Urothelium cell line (cell line): ENCODE measurements at regions not wholly inside any gene's neighbourhood (a gene's known extent, or its start where the extent isn't known, plus 50 kb on each side); places are given as distances from the start of the nearest gene placed in this dataset.
"Not testable (repeated sequence)": the region's sequence is repeated elsewhere in the genome, so short reads cannot be mapped to it uniquely, and the experiment has no call there.

Source experiments
- DNase-seq: peaks from one replicate; pipeline ENCODE4 v3.0.0; 2011; ENCODE audit warnings: low spot score, mixed read lengths
- FAIRE-seq: peaks from 2 replicates; lab custom pipeline; 2011; peaks lifted over from hg19 to GRCh38; lab: Jason Lieb, UNC

GRCh38 chr1:143786381-143786780 lies 185.4 kb downstream of the FAM72C start:
- FAIRE-seq, DNase-seq: not testable (repeated sequence)

GRCh38 chr1:143785883-143786282 lies 185.9 kb downstream of the FAM72C start:
- DNase-seq, FAIRE-seq: not testable (repeated sequence)

GRCh38 chr1:143784239-143784882 lies 187.4 kb downstream of the FAM72C start:
- FAIRE-seq, DNase-seq: not testable (repeated sequence)

- not testable (repeated sequence) for DNase-seq, FAIRE-seq
These were observed 193.6 kb downstream of the FAM72C start for GRCh38 chr1:143778178-143778577.

- not testable (repeated sequence) for DNase-seq, FAIRE-seq
These were observed 207.0 kb downstream of the FAM72C start for GRCh38 chr1:143764831-143765230.

GRCh38 chr1:143760366-143760765 lies 211.4 kb downstream of the FAM72C start:
- not testable (repeated sequence) for DNase-seq, FAIRE-seq

- DNase-seq, FAIRE-seq: not testable (repeated sequence)
These were observed 215.8 kb downstream of the FAM72C start for GRCh38 chr1:143755961-143756360.

- no peak for DNase-seq
- FAIRE-seq, result peak; percentile 30
These were observed 222.9 kb downstream of the FAM72C start for GRCh38 chr1:143748906-143749305.

- no peak for FAIRE-seq
These were observed 235.2 kb downstream of the FAM72C start for GRCh38 chr1:143736562-143736961.

GRCh38 chr1:143735764-143736461 lies 235.9 kb downstream of the FAM72C start:
- DNase-seq, result peak; percentile 53
- FAIRE-seq, result no peak

More at GRCh38 chr1:143736562-143736961, 235.2 kb downstream of the FAM72C start:
- no peak for DNase-seq

GRCh38 chr1:143734261-143734660 lies 237.5 kb downstream of the FAM72C start:
- not testable (repeated sequence) for FAIRE-seq, DNase-seq

GRCh38 chr1:143730890-143731289 lies 240.9 kb downstream of the FAM72C start:
- DNase-seq, FAIRE-seq: not testable (repeated sequence)

- peak; percentile 76 for FAIRE-seq
- DNase-seq, result not testable (repeated sequence)
These were observed 242.2 kb downstream of the FAM72C start for GRCh38 chr1:143729449-143730111.

- FAIRE-seq, DNase-seq: not testable (repeated sequence)
These were observed 242.9 kb downstream of the FAM72C start for GRCh38 chr1:143728802-143729448.

- FAIRE-seq, result no peak
These were observed 244.5 kb downstream of the FAM72C start for GRCh38 chr1:143727263-143727662.

GRCh38 chr1:143721024-143721373 lies 250.8 kb downstream of the FAM72C start:
- DNase-seq, result no peak
- FAIRE-seq, result no peak

More at GRCh38 chr1:143727263-143727662, 244.5 kb downstream of the FAM72C start:
- no peak for DNase-seq

GRCh38 chr1:143720087-143721023 lies 251.4 kb downstream of the FAM72C start:
- FAIRE-seq, result peak; percentile 91
- DNase-seq, result peak; percentile 75

- DNase-seq (no peak), FAIRE-seq (no peak)
These were observed 253.3 kb downstream of the FAM72C start for GRCh38 chr1:143718524-143718923.

- DNase-seq, result no peak
- no peak for FAIRE-seq
These were observed 253.8 kb downstream of the FAM72C start for GRCh38 chr1:143718021-143718420.

GRCh38 chr1:143717434-143717833 lies 254.4 kb downstream of the FAM72C start:
- no peak for DNase-seq
- FAIRE-seq, result no peak
